ENCODE measurements at regions not wholly inside any gene's neighbourhood (a gene's known extent, or its start where the extent isn't known, plus 50 kb on each side); places are given as distances from the start of the nearest gene placed in this dataset.

DNA sequence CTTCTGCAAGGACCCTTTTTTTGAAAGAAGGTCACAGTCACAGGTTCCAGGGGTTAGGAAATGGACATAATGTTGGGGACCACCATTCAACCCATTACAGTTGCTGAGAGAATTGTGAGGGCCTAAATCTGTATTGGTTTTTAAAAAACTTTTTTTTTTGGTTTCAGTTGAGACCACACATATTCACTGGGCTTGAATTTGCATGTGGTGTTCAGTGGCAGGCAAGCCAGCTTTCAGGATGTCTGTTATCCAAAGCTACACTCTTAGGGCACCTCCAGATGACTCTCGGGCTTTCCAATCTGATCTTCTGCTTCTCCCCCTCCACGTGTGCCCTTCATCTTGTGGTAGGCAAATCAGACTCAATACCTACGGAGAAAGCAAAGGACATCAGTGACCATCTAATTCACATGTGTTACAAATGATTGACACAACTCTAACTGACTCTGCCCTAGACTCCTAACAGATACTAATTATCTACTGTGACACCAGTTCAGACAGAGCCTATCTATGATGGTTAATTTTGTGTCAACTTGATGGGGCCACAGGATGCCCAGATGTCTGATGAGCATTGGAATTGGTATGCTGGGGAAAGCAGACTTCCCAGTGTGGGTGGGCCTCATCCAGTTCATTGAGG is 93.3 kb upstream of the ELMO1 start:
- H3K4me1 Mint-ChIP-seq = peaks cover 4% of the 10 kb centered on the region
- no peaks in the 10 kb centered on the region for H3K27me3 Mint-ChIP-seq (ENCODE audit: insufficient read depth, low read depth)
- no peak overlapping the region for H3K4me3 ChIP-seq
- H3K27ac ChIP-seq = no peak overlapping the region
- no peaks in the 10 kb centered on the region for H3K9me3 ChIP-seq (ENCODE audit: low read depth)
- no peaks in the 10 kb centered on the region for H3K36me3 Mint-ChIP-seq
- H3K27me3 ChIP-seq = no peaks in the 10 kb centered on the region
- H3K4me2 ChIP-seq = no peak overlapping the region
- peaks cover 2% of the 10 kb centered on the region for H3K9me3 Mint-ChIP-seq
- H2AFZ ChIP-seq (replicated peaks) = no peak overlapping the region
- no peaks in the 10 kb centered on the region for H4K20me1 ChIP-seq (ENCODE audit: low read depth)
- no peak overlapping the region for H3K9ac ChIP-seq
- peaks cover 13% of the 10 kb centered on the region for H3K4me1 ChIP-seq
- DNase-seq (ENCODE audit: low spot score) = no peak
- no peaks in the 10 kb centered on the region for H3K36me3 ChIP-seq
- H3F3A ChIP-seq (ENCODE audit: low read depth) = peaks cover 8% of the 10 kb centered on the region
- H3K4me3 Mint-ChIP-seq = no peak overlapping the region
- H3K79me2 ChIP-seq (ENCODE audit: low read depth) = no peaks in the 10 kb centered on the region
- no peak for TF ChIP-seq EZH2 (IDR thresholded peaks at IDR 0.05)
- TF ChIP-seq, protein P1, sequence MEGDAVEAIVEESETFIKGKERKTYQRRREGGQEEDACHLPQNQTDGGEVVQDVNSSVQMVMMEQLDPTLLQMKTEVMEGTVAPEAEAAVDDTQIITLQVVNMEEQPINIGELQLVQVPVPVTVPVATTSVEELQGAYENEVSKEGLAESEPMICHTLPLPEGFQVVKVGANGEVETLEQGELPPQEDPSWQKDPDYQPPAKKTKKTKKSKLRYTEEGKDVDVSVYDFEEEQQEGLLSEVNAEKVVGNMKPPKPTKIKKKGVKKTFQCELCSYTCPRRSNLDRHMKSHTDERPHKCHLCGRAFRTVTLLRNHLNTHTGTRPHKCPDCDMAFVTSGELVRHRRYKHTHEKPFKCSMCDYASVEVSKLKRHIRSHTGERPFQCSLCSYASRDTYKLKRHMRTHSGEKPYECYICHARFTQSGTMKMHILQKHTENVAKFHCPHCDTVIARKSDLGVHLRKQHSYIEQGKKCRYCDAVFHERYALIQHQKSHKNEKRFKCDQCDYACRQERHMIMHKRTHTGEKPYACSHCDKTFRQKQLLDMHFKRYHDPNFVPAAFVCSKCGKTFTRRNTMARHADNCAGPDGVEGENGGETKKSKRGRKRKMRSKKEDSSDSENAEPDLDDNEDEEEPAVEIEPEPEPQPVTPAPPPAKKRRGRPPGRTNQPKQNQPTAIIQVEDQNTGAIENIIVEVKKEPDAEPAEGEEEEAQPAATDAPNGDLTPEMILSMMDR (IDR thresholded peaks at IDR 0.05) = no peak
- TF ChIP-seq EZH2phosphoT487 (IDR thresholded peaks at IDR 0.05) = no peak
- no peak overlapping the region for H3K27ac Mint-ChIP-seq

DNA sequence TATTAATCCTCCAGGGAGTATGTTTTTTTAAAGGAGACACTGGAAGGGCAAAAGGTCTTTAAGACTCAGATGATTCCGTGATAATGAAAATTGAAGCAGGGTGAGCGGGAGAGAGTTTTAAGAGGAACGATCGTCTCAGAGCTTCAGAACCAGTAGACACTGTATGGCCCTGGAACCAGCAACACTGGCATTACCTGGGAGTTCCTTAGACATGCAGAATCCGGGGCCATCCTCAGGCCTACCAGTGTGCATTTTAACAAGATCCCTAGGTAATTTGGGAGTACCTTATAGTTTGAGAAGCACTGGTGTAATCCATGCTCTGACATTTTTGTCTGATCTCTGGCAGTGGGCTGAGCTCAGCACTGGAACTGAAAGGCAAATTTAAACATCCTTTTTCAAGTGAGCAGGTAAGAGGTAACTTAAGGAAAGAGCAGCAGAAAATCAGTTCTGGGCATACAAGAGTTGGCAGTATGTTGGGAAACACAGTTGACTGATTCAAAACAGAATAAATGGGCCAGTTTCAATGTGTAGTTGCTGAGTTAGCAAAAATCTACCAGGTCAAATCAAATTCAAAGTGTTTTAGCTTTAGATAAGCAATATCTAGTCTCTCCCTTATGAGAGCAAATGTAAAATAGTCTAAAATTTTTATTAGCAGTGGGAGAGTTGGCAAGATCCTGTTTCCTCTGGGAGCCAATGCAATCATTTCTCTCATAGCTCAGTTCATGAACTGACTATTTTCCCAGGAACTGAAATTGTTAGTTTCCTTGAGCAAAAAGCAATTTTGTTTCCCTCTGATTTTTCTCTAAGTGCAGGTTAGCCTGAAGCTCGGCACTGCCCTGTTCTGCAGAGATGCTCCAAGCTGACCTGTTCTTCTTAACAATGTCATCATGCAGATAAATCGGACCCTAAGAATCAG is 97.2 kb upstream of the ELMO1 start:
- Histone ChIP-seq H3K4me2 (no peak overlapping the region), H3K9me3 (ENCODE audit: low read depth) (no peaks in the 10 kb centered on the region), H3K27ac (no peak overlapping the region), H3K4me1 (peaks cover 13% of the 10 kb centered on the region), H3K4me3 (no peak overlapping the region), H3F3A (ENCODE audit: low read depth) (peaks cover 8% of the 10 kb centered on the region), H4K20me1 (ENCODE audit: low read depth) (no peaks in the 10 kb centered on the region), H3K9ac (no peak overlapping the region), H3K36me3 (no peaks in the 10 kb centered on the region), H3K27me3 (no peaks in the 10 kb centered on the region), H3K79me2 (ENCODE audit: low read depth) (no peaks in the 10 kb centered on the region), H2AFZ (replicated peaks) (peak overlapping the region; percentile 26)
- H3K4me3 Mint-ChIP-seq = no peak overlapping the region
- TF ChIP-seq EZH2 (IDR thresholded peaks at IDR 0.05) = no peak
- TF ChIP-seq, protein P1 (IDR thresholded peaks at IDR 0.05) = no peak
- TF ChIP-seq EZH2phosphoT487 (IDR thresholded peaks at IDR 0.05) = no peak
- peaks cover 4% of the 10 kb centered on the region for H3K9me3 Mint-ChIP-seq
- H3K36me3 Mint-ChIP-seq = no peaks in the 10 kb centered on the region
- no peak overlapping the region for H3K27ac Mint-ChIP-seq
- no peaks in the 10 kb centered on the region for H3K27me3 Mint-ChIP-seq (ENCODE audit: insufficient read depth, low read depth)
- H3K4me1 Mint-ChIP-seq = peaks cover 10% of the 10 kb centered on the region
- DNase-seq (ENCODE audit: low spot score) = no peak

DNA sequence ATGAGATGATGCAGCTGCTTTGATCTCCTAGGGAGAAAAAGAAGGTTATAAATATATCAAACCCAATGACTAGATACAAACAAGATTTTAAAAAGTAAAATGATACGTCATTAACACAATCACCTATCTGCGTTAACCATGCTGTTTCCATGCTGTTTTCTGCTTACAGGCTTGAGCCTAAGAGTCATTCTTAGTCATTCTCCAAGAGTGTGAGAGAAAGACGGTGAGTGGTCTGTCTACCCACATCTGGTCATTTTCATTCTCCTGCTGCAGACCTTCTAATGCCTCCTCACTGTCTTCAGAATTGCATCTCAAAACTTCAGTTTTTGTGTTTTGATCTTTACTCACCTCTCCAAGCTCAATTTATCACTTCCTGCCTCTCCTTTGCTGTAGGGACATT is 98.0 kb upstream of the ELMO1 start:
- Histone ChIP-seq H3K27ac (no peak overlapping the region), H3K79me2 (ENCODE audit: low read depth) (no peaks in the 10 kb centered on the region), H3K9me3 (ENCODE audit: low read depth) (no peaks in the 10 kb centered on the region), H3K4me3 (no peak overlapping the region), H4K20me1 (ENCODE audit: low read depth) (no peaks in the 10 kb centered on the region), H2AFZ (replicated peaks) (no peak overlapping the region), H3F3A (ENCODE audit: low read depth) (peaks cover 14% of the 10 kb centered on the region), H3K27me3 (no peaks in the 10 kb centered on the region), H3K36me3 (no peaks in the 10 kb centered on the region), H3K4me1 (peaks cover 15% of the 10 kb centered on the region), H3K9ac (no peak overlapping the region), H3K4me2 (no peak overlapping the region)
- H3K27me3 Mint-ChIP-seq (ENCODE audit: insufficient read depth, low read depth) = no peaks in the 10 kb centered on the region
- no peak overlapping the region for H3K4me3 Mint-ChIP-seq
- peaks cover 17% of the 10 kb centered on the region for H3K4me1 Mint-ChIP-seq
- no peaks in the 10 kb centered on the region for H3K36me3 Mint-ChIP-seq
- H3K9me3 Mint-ChIP-seq = peaks cover 4% of the 10 kb centered on the region
- no peak for TF ChIP-seq EZH2phosphoT487 (IDR thresholded peaks at IDR 0.05)
- TF ChIP-seq, protein P1 (IDR thresholded peaks at IDR 0.05) = no peak
- TF ChIP-seq EZH2 (IDR thresholded peaks at IDR 0.05) = no peak
- H3K27ac Mint-ChIP-seq = no peak overlapping the region
- DNase-seq (ENCODE audit: low spot score) = no peak

Measured in neural progenitor cell (in vitro differentiated cells).